GM12878 (cell line): ENCODE measurements at regions not wholly inside any gene's neighbourhood (a gene's known extent, or its start where the extent isn't known, plus 50 kb on each side); places are given as distances from the start of the nearest gene placed in this dataset.

ENCODE experiments used
- ATAC-seq: fragments of 200-7000 bp; cut with Tn5 transposase; 3 replicates; pipeline ENCODE4 v1.9.1; 2020; ENCODE audit warnings: mild to moderate bottlenecking, moderate library complexity
- BruUV-seq: library from RNA; stranded (reverse); fragments of 400-500 nt; replicated peaks from 2 replicates; lab custom pipeline; 2021; lab: Mats Ljungman, UMichigan
- CTCF ChIA-PET: fragments of 300-600 bp; sonication (Branson Sonifier 250); formaldehyde crosslinking; extraction: SDS; loops from one replicate; lab custom pipeline; 2021; ENCODE audit warnings: inconsistent platforms; lab: Yijun Ruan, JAX
- POLR2A ChIA-PET: fragments of 350-600 bp; formaldehyde crosslinking; extraction: SDS; loops from one replicate; lab custom pipeline; 2021; ENCODE audit warnings: inconsistent platforms; lab: Charles Lee
- RAD21 ChIA-PET: fragments of 300-600 bp; sonication (Branson Sonifier 250); formaldehyde crosslinking; loops from one replicate; lab custom pipeline; 2023; ENCODE audit warnings: antibody characterized with exemption; ENCODE audit not compliant: unreplicated experiment; lab: Charles Lee
- SMC1A ChIA-PET: fragments of 300-600 bp; sonication (Branson Sonifier 250); formaldehyde crosslinking; loops from one replicate; lab custom pipeline; 2023; ENCODE audit not compliant: unreplicated experiment, uncharacterized antibody; lab: Charles Lee
- DNase-seq: peaks from one replicate; pipeline ENCODE4 v3.0.0-alpha.2; 2011; ENCODE audit warnings: low read depth, low spot score
- FAIRE-seq: peaks from 3 replicates; lab custom pipeline; 2011; peaks lifted over from hg19 to GRCh38; lab: Jason Lieb, UNC
- H2AFZ ChIP-seq: 2 replicates; pipeline ENCODE4 v1.6.0; 2011; ENCODE audit warnings: low read depth, low read length, control low read depth; ENCODE audit not compliant: control insufficient read depth
- H3K27ac ChIP-seq: 2 replicates; pipeline ENCODE4 v1.5.1; 2011; ENCODE audit warnings: control low read depth; ENCODE audit not compliant: control insufficient read depth, insufficient read depth
- H3K27me3 ChIP-seq, 2 experiments: replicated peaks in 1 of 2; 2 replicates each; pipeline versions ENCODE4 v1.6.0 to v1.6.1; 2011; ENCODE audit warnings: low read length in 1 of 2; ENCODE audit not compliant: control insufficient read depth in 2 of 2, insufficient read depth in 2 of 2
- H3K36me3 ChIP-seq, 2 experiments: 2 replicates each; pipeline ENCODE4 v1.5.1; 2011; ENCODE audit warnings: low read length in 1 of 2; ENCODE audit not compliant: control insufficient read depth in 2 of 2, insufficient read depth in 2 of 2
- H3K4me1 ChIP-seq: 2 replicates; pipeline ENCODE4 v1.6.1; 2011; ENCODE audit warnings: mild to moderate bottlenecking, low read length, moderate library complexity, mixed read lengths; ENCODE audit not compliant: control insufficient read depth, insufficient read depth
- H3K4me2 ChIP-seq: 2 replicates; pipeline ENCODE4 v1.6.0; 2011; ENCODE audit warnings: control low read depth; ENCODE audit not compliant: control insufficient read depth, insufficient read depth
- H3K4me3 ChIP-seq: fragments of 200-600 bp; sonication (generic); 2 replicates; pipeline ENCODE4 v1.5.1; 2016
- H3K79me2 ChIP-seq: 2 replicates; pipeline ENCODE4 v1.6.0; 2011; ENCODE audit warnings: low read length; ENCODE audit not compliant: control insufficient read depth, insufficient read depth
- H3K9ac ChIP-seq: 2 replicates; pipeline ENCODE4 v1.8.0; 2011; ENCODE audit warnings: low read length, control low read depth, mixed read lengths; ENCODE audit not compliant: control insufficient read depth, insufficient read depth
- H3K9me3 ChIP-seq: replicated peaks from 3 replicates; pipeline ENCODE4 v1.5.1; 2011; ENCODE audit warnings: mild to moderate bottlenecking, low read length; ENCODE audit not compliant: control insufficient read depth, insufficient read depth
- H4K20me1 ChIP-seq: 2 replicates; pipeline ENCODE4 v1.6.0; 2011; ENCODE audit not compliant: control insufficient read depth, insufficient read depth
- BACH1 ChIP-seq: fragments of 450-650 bp; IDR thresholded peaks from 2 replicates; pipeline ENCODE4 v1.6.1; 2017; ENCODE audit warnings: mild to moderate bottlenecking, borderline replicate concordance
- MLLT1 ChIP-seq: fragments of 450-650 bp; IDR thresholded peaks from 2 replicates; pipeline ENCODE4 v1.6.1; 2016; ENCODE audit warnings: mild to moderate bottlenecking
- RBBP5 ChIP-seq: fragments of 200-600 bp; sonication (generic); conservative IDR thresholded peaks from 2 replicates; pipeline ENCODE4 v1.6.1; 2016
- REST ChIP-seq: IDR thresholded peaks from 2 replicates; pipeline ENCODE4 v1.6.1; 2012; ENCODE audit warnings: mild to moderate bottlenecking, low read depth, low read length
- ZNF24 ChIP-seq: fragments of 450-650 bp; IDR thresholded peaks from 2 replicates; pipeline ENCODE4 v1.6.1; 2017; ENCODE audit warnings: antibody characterized with exemption, mild to moderate bottlenecking
- WGBS: methylation state at CpG from one replicate; pipeline ENCODE4 v1.1.6; 2016; ENCODE audit warnings: low lambda C conversion rate; ENCODE audit not compliant: insufficient replicate concordance, insufficient coverage; ENCODE audit errors: missing lambda C conversion rate; 5-methylcytosine and 5-hydroxymethylcytosine counted together
- in situ Hi-C: fragments of 300-500 bp; cut with MboI; formaldehyde crosslinking; loops from 9 replicates; pipeline ENCODE4 v1.14.3; 2018; ENCODE audit warnings: mixed read lengths
- intact Hi-C: fragments of 100-400 bp; cut with micrococcal nuclease; formaldehyde crosslinking; loops from one replicate; pipeline ENCODE4 v1.14.2; 2022; ENCODE audit not compliant: unreplicated experiment

- TF ChIP-seq ZNF24 (no peak), BACH1 (no peak)
Measured at GRCh38 chr2:145156199-145156598, 636.3 kb upstream of the ZEB2 start (continued).

GRCh38 chr2:145155196-145155595 lies 635.3 kb upstream of the ZEB2 start:
- no TSS peak for BruUV-seq
- SMC1A ChIA-PET = interaction anchor here (1.0 kb wide), 1 partner anchor 32 kb away, joined by 4 read pairs; no protein-coding TSS in a partner anchor
- no peak overlapping the region for H3K9ac ChIP-seq
- H2AFZ ChIP-seq = no peak overlapping the region
- no peak for ATAC-seq
- H3K4me1 ChIP-seq = no peaks in the 10 kb centered on the region
- H3K4me3 ChIP-seq = no peak overlapping the region
- no peak overlapping the region for H3K4me2 ChIP-seq
- H3K27me3 ChIP-seq = no peaks in the 10 kb centered on the region
- in situ Hi-C loops = no loop called here
- H4K20me1 ChIP-seq = no peaks in the 10 kb centered on the region
- DNase-seq = no peak
- no peaks in the 10 kb centered on the region for H3K9me3 ChIP-seq
- H3K27ac ChIP-seq = no peak overlapping the region
- TF ChIP-seq RBBP5 (no peak), MLLT1 (no peak), REST (no peak)
- no peaks in the 10 kb centered on the region for H3K36me3 ChIP-seq
- CTCF ChIA-PET = interaction anchor here (0.9 kb wide), 1 partner anchor 12 kb away, joined by 3 read pairs; no protein-coding TSS in a partner anchor
- no peak for FAIRE-seq
- H3K79me2 ChIP-seq = no peaks in the 10 kb centered on the region
- 43% methylated on average over 2 of the region's 2 CpGs for WGBS
- POLR2A ChIA-PET = no interaction called here
- intact Hi-C loops = no loop called here
- RAD21 ChIA-PET = no interaction called here
